ENCODE measurements at regions not wholly inside any gene's neighbourhood (a gene's known extent, or its start where the extent isn't known, plus 50 kb on each side); places are given as distances from the start of the nearest gene placed in this dataset.

DNA sequence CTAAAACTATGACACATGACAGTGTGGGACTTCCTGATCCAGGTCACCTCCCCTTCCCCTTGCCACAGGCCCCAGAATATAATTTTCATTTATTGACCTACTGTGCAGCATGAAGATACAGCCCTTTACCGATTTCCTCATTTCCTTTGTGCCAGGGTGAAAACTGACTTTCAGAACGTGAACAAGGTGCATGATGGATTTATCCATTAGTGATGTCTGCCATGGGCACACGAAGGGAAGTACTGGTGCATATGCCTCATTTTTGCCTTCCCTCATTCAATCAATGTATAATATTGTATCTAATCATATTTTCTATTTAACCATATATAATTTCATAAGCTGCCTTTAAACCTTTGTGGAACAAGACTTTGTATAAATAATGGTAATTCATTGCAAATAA is 144.4 kb upstream of the WNT4 start:
- TF ChIP-seq RAD21 (IDR thresholded peaks at IDR 0.05; ENCODE audit: low read depth) (no peak), EP300 (IDR thresholded peaks at IDR 0.05; ENCODE audit: borderline replicate concordance) (no peak), TCF12 (IDR thresholded peaks at IDR 0.05; ENCODE audit: low read depth) (no peak), FOXM1 (IDR thresholded peaks at IDR 0.05; ENCODE audit: borderline replicate concordance, low read depth) (no peak), TAF1 (IDR thresholded peaks at IDR 0.05; ENCODE audit: low read depth) (no peak), CREB1 (IDR thresholded peaks at IDR 0.05; ENCODE audit: low read depth) (no peak), NFIC (IDR thresholded peaks at IDR 0.05) (no peak), EGR1 (IDR thresholded peaks at IDR 0.05) (no peak)
- TF ChIP-seq, protein P1, sequence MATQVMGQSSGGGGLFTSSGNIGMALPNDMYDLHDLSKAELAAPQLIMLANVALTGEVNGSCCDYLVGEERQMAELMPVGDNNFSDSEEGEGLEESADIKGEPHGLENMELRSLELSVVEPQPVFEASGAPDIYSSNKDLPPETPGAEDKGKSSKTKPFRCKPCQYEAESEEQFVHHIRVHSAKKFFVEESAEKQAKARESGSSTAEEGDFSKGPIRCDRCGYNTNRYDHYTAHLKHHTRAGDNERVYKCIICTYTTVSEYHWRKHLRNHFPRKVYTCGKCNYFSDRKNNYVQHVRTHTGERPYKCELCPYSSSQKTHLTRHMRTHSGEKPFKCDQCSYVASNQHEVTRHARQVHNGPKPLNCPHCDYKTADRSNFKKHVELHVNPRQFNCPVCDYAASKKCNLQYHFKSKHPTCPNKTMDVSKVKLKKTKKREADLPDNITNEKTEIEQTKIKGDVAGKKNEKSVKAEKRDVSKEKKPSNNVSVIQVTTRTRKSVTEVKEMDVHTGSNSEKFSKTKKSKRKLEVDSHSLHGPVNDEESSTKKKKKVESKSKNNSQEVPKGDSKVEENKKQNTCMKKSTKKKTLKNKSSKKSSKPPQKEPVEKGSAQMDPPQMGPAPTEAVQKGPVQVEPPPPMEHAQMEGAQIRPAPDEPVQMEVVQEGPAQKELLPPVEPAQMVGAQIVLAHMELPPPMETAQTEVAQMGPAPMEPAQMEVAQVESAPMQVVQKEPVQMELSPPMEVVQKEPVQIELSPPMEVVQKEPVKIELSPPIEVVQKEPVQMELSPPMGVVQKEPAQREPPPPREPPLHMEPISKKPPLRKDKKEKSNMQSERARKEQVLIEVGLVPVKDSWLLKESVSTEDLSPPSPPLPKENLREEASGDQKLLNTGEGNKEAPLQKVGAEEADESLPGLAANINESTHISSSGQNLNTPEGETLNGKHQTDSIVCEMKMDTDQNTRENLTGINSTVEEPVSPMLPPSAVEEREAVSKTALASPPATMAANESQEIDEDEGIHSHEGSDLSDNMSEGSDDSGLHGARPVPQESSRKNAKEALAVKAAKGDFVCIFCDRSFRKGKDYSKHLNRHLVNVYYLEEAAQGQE (IDR thresholded peaks at IDR 0.05; ENCODE audit: low read depth): no peak
- TF ChIP-seq, protein P2, sequence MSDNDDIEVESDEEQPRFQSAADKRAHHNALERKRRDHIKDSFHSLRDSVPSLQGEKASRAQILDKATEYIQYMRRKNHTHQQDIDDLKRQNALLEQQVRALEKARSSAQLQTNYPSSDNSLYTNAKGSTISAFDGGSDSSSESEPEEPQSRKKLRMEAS (IDR thresholded peaks at IDR 0.05): no peak

Data from Ishikawa (cell line).